ENCODE measurements at regions not wholly inside any gene's neighbourhood (a gene's known extent, or its start where the extent isn't known, plus 50 kb on each side); places are given as distances from the start of the nearest gene placed in this dataset.

- TF ChIP-seq POLR2AphosphoS5 (IDR thresholded peaks at IDR 0.05; ENCODE audit: low read depth, low read length) (no peak), EP300 (IDR thresholded peaks at IDR 0.05; ENCODE audit: borderline replicate concordance in 1 of 2, low read depth in 2 of 2, low read length in 2 of 2) (no peak), SUZ12 (IDR thresholded peaks at IDR 0.05; ENCODE audit: low read length) (no peak), RXRA (IDR thresholded peaks at IDR 0.05; ENCODE audit: insufficient read depth, low read depth, low read length) (no peak)
- TF ChIP-seq, protein P1, sequence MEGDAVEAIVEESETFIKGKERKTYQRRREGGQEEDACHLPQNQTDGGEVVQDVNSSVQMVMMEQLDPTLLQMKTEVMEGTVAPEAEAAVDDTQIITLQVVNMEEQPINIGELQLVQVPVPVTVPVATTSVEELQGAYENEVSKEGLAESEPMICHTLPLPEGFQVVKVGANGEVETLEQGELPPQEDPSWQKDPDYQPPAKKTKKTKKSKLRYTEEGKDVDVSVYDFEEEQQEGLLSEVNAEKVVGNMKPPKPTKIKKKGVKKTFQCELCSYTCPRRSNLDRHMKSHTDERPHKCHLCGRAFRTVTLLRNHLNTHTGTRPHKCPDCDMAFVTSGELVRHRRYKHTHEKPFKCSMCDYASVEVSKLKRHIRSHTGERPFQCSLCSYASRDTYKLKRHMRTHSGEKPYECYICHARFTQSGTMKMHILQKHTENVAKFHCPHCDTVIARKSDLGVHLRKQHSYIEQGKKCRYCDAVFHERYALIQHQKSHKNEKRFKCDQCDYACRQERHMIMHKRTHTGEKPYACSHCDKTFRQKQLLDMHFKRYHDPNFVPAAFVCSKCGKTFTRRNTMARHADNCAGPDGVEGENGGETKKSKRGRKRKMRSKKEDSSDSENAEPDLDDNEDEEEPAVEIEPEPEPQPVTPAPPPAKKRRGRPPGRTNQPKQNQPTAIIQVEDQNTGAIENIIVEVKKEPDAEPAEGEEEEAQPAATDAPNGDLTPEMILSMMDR (IDR thresholded peaks at IDR 0.05; ENCODE audit: control extremely low read depth in 1 of 3, insufficient read depth in 1 of 3, low read depth in 1 of 3, low read length in 3 of 3): no peak
Measured at GRCh38 chr6:90977513-90977912, 390.6 kb upstream of the MAP3K7 start.

Measured in H1 (cell line).